ENCODE measurements at regions not wholly inside any gene's neighbourhood (a gene's known extent, or its start where the extent isn't known, plus 50 kb on each side); places are given as distances from the start of the nearest gene placed in this dataset.

DNA sequence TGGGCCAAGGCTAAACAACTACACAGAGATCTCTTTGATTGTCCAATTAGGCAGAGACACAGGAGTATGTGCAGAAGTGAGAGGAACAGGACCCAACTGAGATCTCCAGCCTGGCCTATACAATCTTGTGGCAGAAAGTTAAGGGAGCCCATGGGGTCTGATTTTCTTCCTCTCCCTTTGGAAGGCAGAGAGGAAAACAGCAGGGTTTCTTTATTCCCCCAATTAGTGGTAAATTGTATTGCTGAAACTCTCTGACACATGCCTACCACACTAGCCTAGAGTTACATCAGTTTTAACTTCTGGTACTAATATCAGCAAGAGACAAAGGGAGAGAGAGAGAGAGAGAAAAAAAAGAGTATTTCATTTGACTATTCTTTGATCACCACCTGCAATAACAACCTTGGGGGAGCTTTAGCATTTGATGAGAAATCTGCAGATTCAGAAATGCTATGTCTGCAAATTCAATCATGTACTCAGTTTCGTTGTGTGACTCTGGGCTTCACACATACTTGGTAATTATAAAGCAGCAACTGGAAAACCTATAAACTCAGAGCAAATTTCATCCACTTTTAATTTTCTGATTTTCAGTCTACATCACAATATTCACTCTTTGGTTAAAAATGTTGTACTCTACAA is 260.3 kb upstream of the SPTLC3 start:
- peak overlapping the region in 2 of 3 experiments; percentile 1 to 36; a peak in 4 of 7 replicates for H3K27ac Mint-ChIP-seq
- no peak overlapping the region; a peak in 1 of 5 replicates for H3K4me3 Mint-ChIP-seq
- no peak overlapping the region for H3K4me2 ChIP-seq (ENCODE audit: insufficient read depth, insufficient read length, low read length)

More for the DNA sequence above, 260.3 kb upstream of the SPTLC3 start:
- Mint-ChIP-seq H3K4me1 (peaks cover 42 to 52% of the 10 kb centered on the region in 2 experiments), H3K9me3 (no peaks in the 10 kb centered on the region), H3K27me3 (ENCODE audit: low read depth) (no peaks in the 10 kb centered on the region; the same call in 1 of the 2 replicates), H3K36me3 (ENCODE audit: insufficient read depth in 1 of 3, low read depth in 3 of 3) (no peaks in the 10 kb centered on the region; a peak in 1 of 7 replicates)
- no peak for DNase-seq
- no peaks in the 10 kb centered on the region for H3K79me1 ChIP-seq (ENCODE audit: insufficient read depth, low read depth, low read length, poor library complexity, severe bottlenecking)
- H4K5ac ChIP-seq (ENCODE audit: insufficient read length, low read depth, low read length), result no peak overlapping the region
- WGBS (ENCODE audit: extremely low coverage, insufficient read length, low lambda C conversion rate), result no CpG with 5 or more reads among the region's 1 CpG
- no peak overlapping the region for H2BK120ac ChIP-seq (ENCODE audit: low read depth, low read length, poor library complexity, severe bottlenecking)
- H2BK15ac ChIP-seq (ENCODE audit: low read depth, low read length), result no peak overlapping the region
- H3K27me3 ChIP-seq (ENCODE audit: insufficient read depth, low read length), result no peaks in the 10 kb centered on the region
- no peak overlapping the region for H3K27ac ChIP-seq (ENCODE audit: insufficient read length, low read depth, low read length)
- H3K56ac ChIP-seq (ENCODE audit: insufficient read length, low read depth, low read length), result no peak overlapping the region
- no peak overlapping the region for H3K9ac ChIP-seq (ENCODE audit: extremely low read depth, insufficient read length, low read length)
- no peaks in the 10 kb centered on the region for H3K9me3 ChIP-seq (ENCODE audit: control insufficient read depth, low read depth, low read length)
- no peak for TF ChIP-seq CTCF (conservative IDR thresholded peaks at IDR 0.05)
- H3K14ac ChIP-seq (ENCODE audit: insufficient read depth, low read length), result no peak overlapping the region
- H3K23ac ChIP-seq (ENCODE audit: insufficient read length, low read depth, low read length), result no peak overlapping the region
- H3K18ac ChIP-seq (ENCODE audit: insufficient read length, low read depth, low read length), result no peak overlapping the region
- no peak overlapping the region for H2BK12ac ChIP-seq (ENCODE audit: insufficient read length, low read depth, low read length)
- no peaks in the 10 kb centered on the region for H3K23me2 ChIP-seq (ENCODE audit: insufficient read length, low read depth, low read length, poor library complexity, severe bottlenecking)
- no peak overlapping the region for H3K4ac ChIP-seq (ENCODE audit: low read depth, low read length)
- H2AFZ ChIP-seq (ENCODE audit: low read length), result no peak overlapping the region
- H2AK5ac ChIP-seq (ENCODE audit: insufficient read length, low read length), result no peak overlapping the region
- no peak overlapping the region for H2BK5ac ChIP-seq (ENCODE audit: insufficient read length, low read length)
- H2BK20ac ChIP-seq (ENCODE audit: low read depth, low read length, poor library complexity, severe bottlenecking), result no peak overlapping the region
- no peak overlapping the region for H4K8ac ChIP-seq (replicated peaks; ENCODE audit: insufficient read length, low read depth, low read length)
- H3T11ph ChIP-seq (ENCODE audit: low read length), result no peak overlapping the region
- H4K91ac ChIP-seq (ENCODE audit: insufficient read length, low read depth, low read length), result no peak overlapping the region
- H3K79me2 ChIP-seq (ENCODE audit: insufficient read depth, low read length), result no peaks in the 10 kb centered on the region; the same call in 1 of the 2 replicates
- H3K4me1 ChIP-seq (ENCODE audit: insufficient read depth, low read length), result peaks cover 22% of the 10 kb centered on the region; the same call in 1 of the 2 replicates
- no peaks in the 10 kb centered on the region for H4K20me1 ChIP-seq (ENCODE audit: control insufficient read depth, insufficient read depth, insufficient read length)
